Right kidney (tissue), 1 donor: ENCODE measurements at regions not wholly inside any gene's neighbourhood (a gene's known extent, or its start where the extent isn't known, plus 50 kb on each side); places are given as distances from the start of the nearest gene placed in this dataset.

Source experiments
- DNase-seq: peaks from one replicate; pipeline ENCODE4 v3.0.0-alpha.2; 2016

DNA sequence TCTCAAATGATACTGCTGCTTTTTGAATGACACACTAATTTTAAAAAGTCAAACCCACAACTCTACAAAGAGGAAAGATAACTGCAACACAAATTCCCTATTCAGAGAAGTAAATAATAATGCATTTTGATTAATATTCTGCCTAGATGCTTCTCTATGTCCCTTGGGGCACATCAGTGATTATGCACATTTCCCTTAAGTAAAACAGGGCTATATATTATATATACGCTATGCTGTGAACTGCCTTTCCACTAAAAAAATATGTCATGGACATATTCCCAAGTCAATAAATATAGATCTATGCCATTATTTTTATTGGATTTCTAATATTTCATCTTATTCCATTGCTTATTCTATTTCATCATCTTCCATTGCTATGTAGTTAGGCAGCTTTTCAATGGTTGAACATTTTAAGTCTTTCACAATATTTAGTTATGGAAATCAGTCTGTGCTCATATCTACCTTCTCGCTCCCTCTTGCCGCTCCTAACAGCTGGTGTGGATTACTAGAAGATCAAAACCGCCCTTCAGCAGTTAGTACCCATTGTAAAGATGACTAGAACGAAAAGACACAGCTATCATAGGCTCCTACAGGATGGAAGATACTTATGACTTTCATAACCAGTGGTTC is 468.2 kb upstream of the GOT2 start:
- no peak for DNase-seq

DNA sequence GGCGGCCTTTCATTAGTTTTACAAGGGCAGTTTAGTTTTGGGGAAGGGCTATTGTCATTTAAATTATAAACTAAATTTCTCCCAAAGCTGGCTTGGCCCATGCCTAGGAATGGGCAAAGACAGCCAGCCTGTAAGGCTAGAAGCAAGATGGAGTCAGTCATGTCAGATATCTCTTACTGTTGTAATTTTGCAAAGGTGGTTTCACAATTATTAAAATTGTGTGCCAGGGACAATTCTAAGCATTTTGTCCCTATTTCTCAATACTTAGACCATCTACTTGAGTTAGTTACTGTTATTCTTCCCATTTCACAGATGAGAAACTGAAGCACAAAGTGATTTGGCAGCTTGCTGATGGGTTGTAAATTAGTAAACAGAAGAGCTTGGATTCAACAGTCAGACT is 467.7 kb upstream of the GOT2 start:
- no peak for DNase-seq

DNA sequence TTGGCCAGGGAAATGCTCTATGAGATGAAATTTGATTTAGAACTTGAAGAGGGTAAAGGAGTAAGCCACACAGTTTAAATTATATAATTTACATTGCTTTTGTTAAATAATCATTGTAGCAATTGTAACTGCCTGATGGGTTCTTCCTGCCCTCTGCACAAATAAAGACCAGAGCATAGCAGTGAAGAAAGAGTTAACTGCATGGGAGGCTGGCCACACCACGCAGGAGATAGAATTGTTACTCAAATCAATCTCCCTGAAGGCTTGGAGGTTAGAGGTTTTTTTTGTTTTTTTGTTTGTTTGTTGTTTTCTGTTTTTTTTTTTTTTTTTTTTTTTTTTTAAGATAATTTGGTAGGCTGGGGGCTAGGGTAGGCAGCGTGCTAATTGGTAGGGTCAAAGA is 467.0 kb upstream of the GOT2 start:
- no peak for DNase-seq

DNA sequence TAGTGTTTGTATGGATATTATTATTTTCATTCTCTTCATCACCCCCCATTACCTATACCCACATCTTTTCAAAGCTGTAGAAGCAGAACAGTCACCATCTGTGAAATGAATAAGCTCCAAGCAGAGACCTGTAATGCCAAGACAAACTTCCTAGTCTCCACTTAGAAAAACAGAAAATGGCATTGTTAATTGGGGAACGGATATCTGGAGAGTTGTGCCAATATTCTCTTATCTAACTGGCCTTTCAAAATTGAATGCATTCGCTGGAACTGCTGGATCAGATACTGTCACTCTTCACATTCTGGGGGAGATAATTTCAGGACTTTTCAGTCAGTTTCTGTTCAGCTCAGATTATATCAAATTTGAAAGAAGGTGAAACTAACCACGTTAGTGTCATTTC is 464.4 kb upstream of the GOT2 start:
- DNase-seq: no peak

DNA sequence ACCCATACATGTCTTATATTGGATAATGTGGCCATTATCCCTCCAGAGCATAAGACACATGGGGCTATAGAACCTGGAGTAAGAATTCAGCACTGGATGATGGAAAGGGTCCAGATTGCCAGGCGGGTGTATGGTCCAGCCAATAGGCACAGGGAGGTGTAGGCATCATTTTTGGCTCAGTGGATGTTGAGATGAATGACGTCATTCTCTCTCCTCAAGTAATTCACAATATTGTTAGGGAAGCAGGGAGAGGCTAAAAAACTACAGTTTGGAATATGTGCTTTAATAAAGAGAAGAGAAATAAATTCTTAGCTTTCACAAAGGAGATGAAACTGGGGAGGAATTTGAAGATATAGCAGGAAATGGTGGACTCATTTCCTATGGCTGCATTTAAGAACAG is 461.1 kb upstream of the GOT2 start:
- no peak for DNase-seq

DNA sequence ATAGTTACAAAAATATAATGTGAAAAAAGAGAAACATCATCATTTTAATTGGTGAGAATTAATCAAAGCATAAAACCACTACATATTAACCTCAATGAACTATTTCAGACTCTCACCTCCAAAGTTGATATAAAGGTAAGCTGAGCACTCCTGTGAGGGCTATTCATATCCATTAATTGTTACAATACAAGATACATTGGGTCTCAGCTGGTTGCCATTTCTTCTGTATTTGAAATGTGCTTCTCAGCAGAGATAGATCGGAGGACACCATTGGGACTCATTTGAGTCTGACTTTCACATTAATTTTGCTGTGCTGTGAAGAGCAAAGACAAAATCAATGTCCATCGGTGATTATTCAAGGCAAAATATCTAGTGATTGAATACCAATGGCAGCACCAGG is 459.5 kb upstream of the GOT2 start:
- no peak for DNase-seq

DNA sequence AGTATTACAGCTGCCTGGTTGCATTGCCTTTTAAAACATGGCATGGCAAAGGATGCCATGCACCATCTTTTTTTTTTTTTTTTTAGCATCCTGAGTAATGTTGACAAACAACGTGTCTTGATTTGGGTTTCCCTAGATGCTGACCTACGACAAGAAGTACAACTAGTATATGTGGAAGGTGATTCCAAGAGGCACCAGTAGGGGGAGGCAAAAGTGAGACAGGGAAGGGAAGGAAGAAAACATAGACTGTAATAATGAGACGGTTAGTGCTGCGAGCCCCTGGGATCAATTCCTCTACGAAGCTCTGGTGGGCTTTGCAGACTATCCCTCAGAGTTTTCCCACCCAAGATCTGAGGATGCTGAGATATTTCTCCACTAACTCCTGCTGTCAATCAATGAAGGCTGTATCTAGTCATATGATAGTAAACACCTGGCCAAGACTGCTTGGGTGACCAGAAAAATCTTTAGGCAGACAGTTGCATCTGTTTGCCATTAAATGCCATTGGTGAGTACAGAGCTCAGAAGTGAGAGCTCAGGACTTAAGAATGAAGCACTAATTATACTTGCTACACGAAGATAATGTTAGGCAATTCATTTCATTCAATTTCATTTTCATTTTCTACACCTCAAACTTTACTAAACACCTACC is 458.6 kb upstream of the GOT2 start:
- DNase-seq: no peak

DNA sequence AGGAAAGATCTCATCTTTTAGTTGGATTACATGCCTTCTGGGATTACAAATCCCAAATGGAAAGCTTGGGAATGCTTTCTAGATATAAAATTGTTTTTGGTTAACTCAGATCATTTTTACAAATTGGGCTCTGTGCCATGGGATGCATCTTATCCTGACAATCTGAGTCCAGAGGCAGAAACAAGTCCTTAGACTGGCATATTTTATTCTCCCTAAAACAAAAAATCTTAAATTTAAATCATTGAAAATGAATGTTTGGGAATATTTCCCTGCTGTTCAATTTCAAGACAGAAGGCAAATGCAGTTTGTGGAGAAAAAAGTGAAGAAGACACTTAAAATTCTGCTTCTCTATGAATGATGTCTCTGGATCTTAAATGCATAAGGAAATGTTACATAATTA is 456.6 kb upstream of the GOT2 start:
- DNase-seq: no peak

DNA sequence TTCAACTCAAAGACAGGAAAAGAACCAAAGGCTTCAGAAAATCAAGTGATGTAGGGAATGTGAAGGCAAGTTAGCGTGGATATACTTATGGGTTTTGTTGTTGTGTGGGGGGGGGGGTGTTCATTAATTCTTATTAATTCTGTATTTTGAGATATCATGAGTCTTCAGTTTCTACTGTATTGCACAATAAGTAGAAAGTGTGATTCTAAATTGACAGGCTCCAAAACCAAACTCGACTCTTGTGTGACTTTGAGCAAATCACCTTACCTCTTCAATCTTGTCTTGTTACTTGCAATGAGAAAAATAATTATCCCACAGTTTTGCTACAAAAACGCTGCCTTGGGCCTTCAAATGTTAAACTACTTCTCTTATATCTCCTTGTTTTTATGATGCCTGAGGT is 453.9 kb upstream of the GOT2 start:
- no peak for DNase-seq

DNA sequence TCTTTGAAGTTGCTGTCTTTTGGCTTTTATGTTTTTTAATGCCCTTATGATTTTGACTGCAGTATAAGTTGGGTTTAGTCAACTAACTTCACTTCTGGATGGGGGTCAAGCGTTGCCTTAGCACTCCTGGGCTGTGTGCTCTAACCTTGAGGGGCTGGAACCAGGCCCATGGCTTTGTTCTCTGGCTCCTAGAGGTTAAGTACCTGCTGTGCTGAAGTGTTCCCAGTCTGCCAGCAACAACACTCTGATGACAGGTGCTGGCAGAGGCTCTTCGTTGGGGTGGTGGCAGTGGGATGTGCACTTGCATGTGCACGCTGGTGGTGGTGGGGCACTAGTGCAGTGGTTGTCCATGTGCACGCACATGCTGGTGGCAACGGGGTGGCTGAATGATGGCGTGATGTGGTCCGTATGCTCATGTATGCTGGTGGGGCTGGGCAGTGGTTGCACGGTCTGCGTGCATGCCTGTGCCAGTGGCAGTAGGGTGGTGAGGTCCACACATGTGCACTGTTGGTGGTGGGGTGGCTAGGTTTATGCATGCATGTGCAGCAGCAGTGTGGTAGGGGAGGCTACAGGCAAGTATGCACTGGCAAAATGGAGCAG is 447.8 kb upstream of the GOT2 start:
- no peak for DNase-seq

DNA sequence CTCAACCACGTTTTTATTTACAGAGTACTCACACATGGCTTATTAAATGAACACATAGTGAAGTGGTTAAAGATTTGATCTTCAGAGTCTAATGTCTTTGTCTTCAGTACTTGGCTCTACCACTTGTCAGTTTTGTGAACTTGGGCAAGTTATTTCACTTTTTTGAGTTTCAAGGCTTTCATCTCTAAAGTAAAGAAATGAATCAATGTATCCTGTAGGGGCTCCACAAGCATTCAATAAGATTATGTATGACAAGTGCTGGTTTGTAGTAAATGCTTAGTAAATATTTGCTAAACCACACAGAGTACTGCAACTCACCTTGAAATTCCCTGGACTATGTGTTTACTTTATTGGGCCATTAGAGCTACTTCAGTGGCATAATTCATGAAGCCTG is 446.0 kb upstream of the GOT2 start:
- DNase-seq: no peak

DNA sequence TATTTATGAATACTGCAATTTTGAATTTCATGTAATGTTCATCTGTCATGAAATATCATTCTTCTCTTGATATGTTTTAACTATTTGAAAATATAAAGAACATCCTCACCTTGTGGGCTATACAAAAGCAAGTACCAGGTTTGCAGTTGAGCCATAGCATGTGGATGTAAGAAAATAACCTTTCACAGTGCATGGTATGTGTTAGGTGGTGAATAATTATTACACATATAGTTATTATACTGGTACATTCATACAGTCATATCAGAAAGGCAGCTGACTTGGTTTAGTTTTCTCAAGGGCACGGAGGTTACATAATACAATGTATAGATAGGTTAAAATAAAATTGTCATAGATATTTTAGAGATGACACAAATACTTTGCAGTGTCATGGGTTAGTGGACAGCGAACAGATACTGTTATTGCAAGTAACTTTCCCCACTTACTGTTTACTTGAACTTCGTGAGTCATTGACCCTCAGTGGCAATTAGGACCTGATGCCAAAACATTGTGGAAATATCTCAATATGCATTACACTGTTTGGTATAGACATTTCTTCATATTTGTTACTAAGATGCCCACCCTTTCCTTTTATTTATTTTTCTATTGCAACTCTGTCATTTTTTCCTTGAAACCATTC is 445.4 kb upstream of the GOT2 start:
- no peak for DNase-seq

DNA sequence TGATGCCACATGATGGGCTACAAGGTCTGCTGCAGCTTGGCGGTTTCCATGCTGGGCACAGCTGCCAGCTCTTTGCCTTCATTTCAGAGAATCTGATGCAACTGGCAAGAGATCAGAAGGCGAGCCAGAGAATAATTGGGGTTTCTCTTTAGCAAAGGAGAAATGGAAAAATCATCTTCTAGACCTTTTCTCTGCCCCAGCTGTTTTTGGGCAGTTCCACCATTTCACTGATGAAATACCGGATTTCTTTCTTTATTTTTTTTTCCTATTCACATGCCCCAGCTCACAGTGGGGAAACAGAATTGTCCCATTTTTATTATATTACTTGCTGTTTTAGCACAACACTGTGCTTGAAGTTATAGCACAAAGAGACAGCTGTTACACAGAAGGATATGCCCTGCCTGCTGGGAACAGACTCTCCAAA is 439.3 kb upstream of the GOT2 start:
- no peak for DNase-seq

DNA sequence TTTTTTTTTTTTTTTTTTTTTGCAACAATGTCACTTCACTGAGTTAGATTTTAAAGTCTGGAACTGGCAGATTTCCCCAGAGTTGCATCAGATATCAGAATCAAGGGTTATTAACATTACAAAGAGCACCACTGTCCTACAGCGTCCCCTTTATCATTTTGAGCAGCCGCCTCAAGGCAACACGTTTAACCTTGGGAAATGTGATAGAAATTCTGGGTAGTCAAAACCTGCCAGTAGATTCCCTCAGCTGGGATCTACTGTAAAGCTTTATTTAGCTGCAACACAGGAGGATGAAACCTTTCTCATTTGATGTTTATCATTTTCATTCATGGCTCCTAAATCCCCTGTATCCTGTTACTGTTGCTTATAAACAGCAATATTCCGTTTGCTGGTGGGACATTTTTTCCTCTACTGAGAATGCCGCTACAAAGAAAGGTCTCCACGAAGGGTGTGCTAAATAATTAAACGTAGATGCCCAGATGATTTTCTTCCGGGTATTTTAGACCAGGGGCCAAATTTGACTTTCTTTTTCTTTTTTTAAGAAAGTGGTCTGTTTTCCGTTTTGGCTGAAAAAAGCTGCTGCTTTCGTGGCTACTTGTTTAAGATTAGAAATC is 436.1 kb upstream of the GOT2 start:
- no peak for DNase-seq

DNA sequence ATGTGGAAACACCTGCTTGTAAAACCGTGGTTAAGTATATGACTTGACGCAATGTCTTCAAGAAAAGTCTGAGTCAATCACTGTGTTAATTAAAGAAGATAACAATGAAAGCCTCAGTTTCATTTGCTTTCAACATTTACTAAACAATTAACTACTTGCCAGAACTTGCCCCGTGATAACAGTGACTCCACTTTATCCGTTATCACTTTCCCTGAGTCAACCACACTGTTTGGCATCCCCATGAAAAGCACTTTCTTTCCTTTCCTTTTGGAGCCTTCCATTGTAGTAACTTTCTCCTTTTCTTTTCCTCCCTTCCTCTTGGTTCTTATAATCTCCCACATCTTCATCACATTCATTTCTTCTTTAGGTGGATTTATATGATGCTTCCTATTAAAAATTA is 435.1 kb upstream of the GOT2 start:
- DNase-seq: no peak

DNA sequence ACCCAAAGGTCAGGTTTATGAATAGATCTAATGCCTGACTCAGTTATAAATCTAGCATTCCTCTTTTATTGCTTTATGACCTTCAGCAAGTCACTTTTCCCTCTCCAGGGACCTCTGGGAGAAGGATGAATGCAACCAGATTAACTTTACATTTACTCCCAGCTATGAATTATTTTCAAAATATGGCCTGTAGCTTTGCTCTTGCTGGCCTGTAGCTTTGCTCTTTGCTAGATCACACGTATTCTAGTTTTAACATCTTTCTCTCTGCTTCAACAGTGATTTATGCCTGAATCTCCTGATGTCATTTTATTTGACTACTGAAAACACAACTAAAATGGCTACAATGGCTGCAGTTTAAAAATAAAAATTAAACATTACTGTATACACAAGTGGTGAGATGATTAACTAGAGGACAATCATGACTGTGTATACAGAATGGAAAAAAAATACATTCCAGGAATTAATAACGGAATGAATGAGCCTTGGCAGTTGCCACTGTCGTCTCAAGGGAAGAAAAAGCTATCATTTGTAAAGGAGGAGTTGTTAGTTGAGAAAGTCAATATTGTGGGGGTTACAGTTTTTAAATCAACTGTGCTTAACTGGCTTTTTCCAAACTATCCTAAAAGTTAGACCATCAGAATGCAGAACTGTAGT is 434.5 kb upstream of the GOT2 start:
- peak; percentile 11 for DNase-seq

DNA sequence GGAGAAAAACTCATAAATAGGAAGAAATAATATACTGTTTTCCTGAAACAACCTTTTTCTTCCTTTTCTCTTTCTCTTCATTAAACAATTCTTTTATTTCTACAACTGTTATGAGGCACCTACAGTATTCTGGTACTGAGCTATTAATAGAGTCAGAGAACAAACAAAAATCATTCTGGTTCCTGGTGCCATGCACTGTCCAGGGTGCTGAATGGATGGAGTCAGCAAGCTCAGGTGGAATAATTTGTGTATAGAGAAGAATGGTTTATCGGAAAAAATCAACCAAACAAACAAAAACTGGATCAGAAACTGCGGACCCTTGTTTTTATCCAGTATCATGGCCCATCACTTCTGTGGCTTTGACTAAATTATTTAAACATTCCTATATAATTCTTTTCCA is 430.3 kb upstream of the GOT2 start:
- no peak for DNase-seq

DNA sequence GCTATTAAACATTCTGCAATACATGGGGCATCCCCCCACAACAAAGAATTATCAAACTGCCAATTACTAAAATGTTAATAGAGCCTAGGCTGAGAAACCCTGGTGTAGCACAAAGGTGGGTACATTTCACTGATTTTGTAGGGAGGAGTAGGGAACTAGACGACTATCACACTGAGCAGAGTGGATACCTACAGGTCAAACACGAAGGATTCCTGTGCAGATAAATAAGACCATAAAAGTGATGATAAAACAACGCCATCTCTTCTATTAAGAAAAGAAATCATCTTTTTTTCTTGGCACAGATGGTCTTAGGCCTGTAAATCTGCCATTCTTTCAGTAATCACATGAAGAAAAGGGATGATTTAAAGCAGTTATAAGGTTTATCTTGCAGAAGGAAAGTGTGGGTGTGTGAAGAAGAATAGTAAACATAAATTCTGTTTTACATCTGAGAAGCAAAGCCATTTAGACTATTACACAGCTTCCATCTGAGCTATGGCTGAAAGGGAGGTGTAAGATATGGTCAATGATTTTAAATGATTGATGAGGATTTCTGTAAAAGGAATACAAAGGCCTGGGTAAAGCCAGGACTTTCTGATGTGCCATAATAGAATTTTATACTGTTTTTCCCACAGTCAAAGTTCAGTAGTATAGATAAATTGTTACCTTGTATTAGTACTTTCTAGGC is 429.4 kb upstream of the GOT2 start:
- no peak for DNase-seq

DNA sequence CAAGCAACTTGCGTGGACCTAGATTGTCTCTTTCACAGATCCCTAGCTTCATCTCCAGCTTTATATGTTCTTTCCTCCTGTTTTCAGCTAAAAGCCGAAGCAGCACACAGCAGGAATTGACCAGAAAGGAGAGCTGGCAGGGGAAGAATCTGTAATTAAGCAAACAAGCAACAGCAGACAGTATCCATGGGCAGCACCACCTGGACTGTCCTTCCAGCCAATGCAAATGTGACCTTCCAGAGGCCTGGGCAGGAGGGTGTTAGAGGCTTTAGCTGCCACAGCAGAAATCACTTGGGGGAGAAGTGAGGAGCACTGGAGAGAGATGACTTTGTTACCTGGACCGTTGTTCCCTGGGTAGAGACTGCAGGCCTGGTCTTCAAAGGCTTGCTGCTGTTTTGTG is 427.6 kb upstream of the GOT2 start:
- no peak for DNase-seq

DNA sequence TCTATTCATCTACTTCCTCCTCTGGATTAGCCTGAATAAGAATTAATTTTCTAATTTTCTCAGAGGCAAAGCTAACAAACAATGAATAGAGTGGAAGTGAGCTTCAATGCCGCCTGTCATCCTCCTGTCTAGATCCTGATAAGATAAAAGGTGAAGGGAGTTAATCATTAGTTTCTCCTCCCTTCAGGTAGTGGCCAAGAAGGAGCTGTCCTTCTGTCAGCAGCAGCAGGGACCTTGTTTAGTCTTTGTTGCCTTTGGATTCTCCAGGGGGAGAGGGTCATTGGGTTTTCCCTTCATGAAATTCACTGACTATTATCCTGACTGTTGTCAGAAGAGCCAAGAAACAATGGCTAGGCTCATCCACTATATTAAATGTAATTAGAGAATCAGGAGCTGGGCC is 420.2 kb upstream of the GOT2 start:
- no peak for DNase-seq

DNA sequence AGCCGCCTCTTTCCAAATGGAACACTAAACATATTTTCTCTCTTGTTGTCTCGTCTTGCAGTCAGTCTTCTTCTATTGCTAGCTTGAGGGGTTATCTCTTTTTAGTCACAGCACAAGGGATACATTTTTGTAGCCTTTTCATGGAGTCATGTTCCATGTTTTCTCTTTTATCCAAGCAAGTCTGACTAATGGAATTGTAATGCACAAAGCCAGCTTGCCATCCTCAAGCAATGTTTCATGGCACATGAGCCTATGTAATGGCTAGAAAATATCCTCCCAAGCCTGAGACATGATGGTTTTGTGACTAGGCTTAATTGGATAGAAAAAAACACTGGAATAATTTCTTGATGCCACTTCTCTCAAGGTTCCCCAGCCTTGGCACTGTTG is 414.6 kb upstream of the GOT2 start:
- DNase-seq: no peak

DNA sequence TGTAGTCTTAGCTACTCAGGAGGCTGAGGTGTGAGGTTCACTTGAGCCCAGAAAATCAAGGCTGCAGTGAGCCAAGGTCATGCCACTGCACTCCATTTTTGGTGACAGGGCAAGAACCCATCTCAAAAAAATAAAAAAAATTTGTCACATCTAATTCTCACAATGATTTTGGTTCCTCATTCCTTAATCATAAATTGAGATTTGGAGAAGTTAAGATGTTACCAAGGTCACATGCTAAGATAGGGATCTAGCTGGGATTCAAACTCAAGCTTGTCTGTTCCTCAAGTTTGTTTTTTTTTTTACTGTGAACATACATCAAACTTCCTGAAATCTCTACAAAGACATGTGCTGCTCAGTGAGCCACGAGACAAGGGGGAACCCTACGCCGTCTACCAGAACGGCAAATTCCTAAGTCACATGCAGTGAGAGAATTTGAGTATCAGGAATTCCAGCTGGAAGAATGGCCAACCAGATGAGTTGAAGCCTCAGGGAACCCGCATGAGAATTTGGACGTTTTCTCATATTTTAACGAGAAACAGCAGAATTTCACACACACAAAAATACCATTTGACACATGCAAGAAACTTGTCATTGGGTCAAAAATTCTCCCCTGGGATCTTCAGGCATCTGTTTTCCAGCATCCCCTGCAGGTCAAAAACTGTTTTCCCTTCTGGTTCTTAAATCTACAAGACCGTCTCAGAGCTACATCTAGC is 414.1 kb upstream of the GOT2 start:
- DNase-seq: no peak
